ENCODE measurements at regions not wholly inside any gene's neighbourhood (a gene's known extent, or its start where the extent isn't known, plus 50 kb on each side); places are given as distances from the start of the nearest gene placed in this dataset.

GRCh38 chr7:35331730-35332678 is 78.1 kb upstream of the TBX20 start:
- DNase-seq: no peak

- no peak for DNase-seq
Observed at GRCh38 chr7:35329026-35329425, 75.1 kb upstream of the TBX20 start.

- peak; percentile 83 for DNase-seq
Observed at GRCh38 chr7:35319606-35320005, 65.7 kb upstream of the TBX20 start.

- DNase-seq: no peak
Observed at GRCh38 chr7:35316549-35316948, 62.6 kb upstream of the TBX20 start.

- no peak for DNase-seq
Observed at GRCh38 chr7:35315517-35315916, 61.6 kb upstream of the TBX20 start.

GRCh38 chr7:35314354-35314753 is 60.5 kb upstream of the TBX20 start:
- DNase-seq: no peak

DNA sequence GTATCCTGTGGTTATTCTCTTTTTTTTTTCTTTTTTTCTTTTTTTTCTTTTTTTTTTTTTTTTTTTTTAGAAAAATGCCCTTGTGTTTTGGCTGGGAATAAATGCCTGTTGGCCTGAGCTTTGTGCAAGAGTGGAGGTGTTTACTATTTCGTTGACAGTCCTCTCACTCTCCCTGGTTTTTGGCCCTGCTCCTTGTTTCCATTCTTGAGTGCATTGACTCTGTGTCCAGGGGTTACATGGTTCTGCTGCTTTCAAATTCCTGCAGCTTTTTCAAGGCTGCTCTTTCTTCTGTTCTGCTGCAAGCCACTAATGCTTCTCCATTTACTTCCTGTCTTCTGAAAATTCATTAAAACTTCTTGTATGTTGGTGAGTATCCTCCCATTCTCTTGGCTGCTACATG is 59.7 kb upstream of the TBX20 start:
- no peak for DNase-seq
